Kidney capillary endothelial cell (primary cell): ENCODE measurements at regions not wholly inside any gene's neighbourhood (a gene's known extent, or its start where the extent isn't known, plus 50 kb on each side); places are given as distances from the start of the nearest gene placed in this dataset.
"Not testable (repeated sequence)": the region's sequence is repeated elsewhere in the genome, so short reads cannot be mapped to it uniquely, and the experiment has no call there.

Source experiments
- DNase-seq: peaks from one replicate; pipeline ENCODE4 v3.0.0-alpha.2; 2018; ENCODE audit warnings: low spot score

DNA sequence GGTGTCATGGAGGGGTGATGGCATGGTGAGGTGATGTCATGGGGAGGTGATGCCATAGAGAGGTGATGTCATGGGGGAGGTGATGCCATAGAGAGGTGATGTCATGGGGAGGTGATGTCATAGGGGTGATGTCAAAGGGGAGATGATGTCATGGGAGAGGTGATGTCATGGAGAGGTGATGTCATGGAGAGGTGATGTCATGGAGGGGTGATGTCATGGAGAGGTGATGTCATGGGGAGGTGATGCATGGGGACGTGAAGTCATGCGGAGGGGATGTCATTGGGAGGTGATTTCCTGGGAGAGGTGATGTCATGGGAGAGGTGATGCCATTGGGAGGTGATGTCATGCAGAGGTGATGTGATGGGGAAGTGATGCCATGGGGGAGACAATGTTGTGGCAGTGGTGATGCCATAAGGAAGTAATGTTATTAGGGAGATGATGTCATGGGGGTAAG is 92.1 kb upstream of the C1orf174 start:
- DNase-seq, result peak; percentile 3

GRCh38 chr1:3992746-3993145 is 92.7 kb upstream of the C1orf174 start:
- DNase-seq, result no peak

- DNase-seq, result no peak
Observed at GRCh38 chr1:3993619-3994375, 93.7 kb upstream of the C1orf174 start.

- no peak for DNase-seq
Observed at GRCh38 chr1:3995141-3995780, 95.2 kb upstream of the C1orf174 start.

DNA sequence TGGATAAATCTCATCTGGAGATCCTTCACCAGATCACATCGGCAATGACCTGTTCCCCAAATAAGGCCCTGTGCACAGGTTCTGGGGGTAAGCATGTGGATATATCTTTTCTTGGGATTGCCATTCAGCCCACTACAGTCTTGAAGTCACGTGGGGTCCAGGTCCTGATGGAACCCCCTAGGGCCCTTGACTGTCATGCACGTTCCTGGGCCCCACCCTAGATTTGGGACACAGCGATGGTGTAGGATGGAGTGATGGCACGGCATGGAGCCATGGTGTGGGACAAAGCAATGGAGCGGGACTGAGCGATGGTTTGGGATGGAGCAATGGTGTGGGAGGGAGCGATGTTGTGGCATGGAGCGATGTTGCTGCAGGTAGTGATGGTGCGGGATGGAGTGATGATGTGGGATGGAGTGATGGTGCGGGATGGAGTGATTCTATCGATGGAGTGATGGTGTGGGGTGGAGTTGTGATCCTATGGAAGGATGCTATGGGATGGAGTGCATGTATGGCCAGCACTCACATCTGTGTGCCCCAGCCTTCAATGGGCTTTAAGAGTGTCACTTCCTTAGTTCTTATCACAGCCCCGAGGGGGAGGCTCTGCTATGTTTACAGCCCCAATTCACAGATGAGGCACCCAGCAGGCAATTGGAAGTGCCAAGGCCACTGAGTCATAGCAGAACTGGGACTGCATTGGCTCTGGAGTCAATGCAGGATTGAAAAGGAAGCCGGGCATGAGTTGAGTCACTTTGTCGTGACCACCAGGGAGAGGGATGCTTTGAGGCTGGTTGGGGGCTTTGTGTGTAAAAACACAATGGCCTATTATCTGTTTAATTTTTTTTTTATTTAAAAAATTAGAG is 97.0 kb upstream of the C1orf174 start:
- DNase-seq, result peak; percentile 21

GRCh38 chr1:3998086-3998485 is 98.0 kb upstream of the C1orf174 start:
- no peak for DNase-seq

DNA sequence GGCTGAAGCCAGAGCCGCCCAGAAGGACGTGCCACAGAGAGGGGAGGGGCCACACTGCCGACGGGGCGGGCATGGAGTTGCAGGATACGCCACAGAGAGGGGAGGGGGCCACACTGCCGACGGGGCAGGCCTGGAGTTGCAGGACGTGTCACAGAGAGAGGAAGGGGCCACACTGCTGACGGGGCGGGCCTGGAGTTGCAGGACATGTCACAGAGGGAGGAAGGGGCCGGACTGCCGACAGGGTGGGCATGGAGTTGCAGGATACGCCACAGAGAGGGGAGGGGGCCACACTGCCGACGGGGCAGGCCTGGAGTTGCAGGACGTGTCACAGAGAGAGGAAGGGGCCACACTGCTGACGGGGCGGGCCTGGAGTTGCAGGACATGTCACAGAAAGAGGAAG is 99.4 kb upstream of the C1orf174 start:
- DNase-seq, result not testable (repeated sequence)

- no peak for DNase-seq
Observed at GRCh38 chr1:3999941-4000735, 100.1 kb upstream of the C1orf174 start.

GRCh38 chr1:4000811-4001251 is 100.8 kb upstream of the C1orf174 start:
- no peak for DNase-seq

DNA sequence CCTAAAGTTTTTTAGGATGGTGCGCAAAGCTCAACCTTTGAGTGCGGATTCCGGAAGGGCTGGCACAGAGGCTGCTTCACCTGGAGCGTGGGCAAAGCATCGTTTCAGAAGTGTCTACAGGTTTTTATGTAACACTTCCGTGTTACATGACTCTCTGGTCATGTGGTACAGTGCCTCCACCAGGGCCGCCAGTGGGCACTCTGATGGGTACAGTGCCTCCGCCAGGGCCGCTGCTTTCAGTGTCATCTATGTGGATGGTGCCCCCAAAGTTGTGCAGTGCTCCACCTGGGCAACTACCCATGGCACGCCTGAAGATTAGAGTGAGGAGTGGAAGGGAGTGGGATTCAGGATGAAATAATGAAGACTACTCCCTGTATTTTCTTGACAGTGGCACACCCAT is 101.4 kb upstream of the C1orf174 start:
- DNase-seq, result no peak

DNA sequence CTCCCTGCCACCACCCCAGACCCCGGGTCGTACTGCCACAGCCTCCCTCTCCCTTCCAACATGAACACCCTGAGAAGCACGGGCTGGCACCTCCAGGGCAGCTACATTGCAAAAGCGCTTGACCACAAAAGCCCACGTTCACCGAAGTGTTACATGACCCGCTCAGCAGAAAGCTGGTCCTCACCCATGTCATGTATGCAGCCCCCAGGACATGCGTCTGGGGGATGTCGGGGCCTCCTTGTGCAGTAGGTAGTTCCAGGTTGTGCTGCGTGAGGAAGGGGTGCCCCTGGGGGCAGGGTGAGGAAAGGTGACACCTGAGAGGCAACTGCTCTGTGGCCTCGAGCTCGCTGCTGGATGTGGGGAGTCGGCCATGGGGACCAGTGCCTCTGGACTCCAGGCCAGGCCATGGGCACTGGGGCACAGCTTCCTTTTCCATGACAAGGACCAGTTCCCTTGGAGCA is 102.0 kb upstream of the C1orf174 start:
- no peak for DNase-seq

- DNase-seq, result no peak
Observed at GRCh38 chr1:4002741-4003140, 102.7 kb upstream of the C1orf174 start.

DNA sequence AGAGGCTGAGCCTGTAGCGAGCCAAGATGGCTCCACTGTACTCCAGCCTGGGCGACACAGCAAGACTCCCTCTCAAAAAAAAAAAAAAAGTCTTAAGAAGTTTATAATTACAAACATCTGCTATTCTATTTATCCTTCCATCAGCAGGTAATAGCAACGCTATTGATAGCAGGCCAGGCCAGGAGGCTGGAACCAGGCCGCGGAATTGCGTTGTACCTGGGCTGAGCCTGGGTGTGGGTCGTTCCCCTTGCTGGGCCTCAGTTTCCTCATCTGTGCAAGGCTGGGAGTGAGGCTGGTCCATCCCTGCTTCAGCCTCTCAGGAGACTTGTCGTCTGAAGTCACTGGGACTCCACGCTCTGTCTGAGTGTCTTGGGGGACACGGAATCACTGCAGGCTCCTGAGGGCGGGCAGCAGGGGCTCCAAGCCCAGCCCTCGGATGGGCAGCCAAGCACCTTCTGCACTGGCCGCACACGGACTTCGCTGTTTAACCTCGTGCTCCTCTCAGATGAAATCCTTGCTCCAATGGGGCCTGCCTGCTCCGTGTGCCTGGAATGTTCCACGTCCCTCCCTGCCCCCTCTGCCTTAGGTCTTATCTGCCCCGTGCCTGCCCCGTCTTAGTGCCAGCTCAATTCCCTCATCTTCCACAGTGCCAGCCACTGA is 103.9 kb upstream of the C1orf174 start:
- no peak for DNase-seq

DNA sequence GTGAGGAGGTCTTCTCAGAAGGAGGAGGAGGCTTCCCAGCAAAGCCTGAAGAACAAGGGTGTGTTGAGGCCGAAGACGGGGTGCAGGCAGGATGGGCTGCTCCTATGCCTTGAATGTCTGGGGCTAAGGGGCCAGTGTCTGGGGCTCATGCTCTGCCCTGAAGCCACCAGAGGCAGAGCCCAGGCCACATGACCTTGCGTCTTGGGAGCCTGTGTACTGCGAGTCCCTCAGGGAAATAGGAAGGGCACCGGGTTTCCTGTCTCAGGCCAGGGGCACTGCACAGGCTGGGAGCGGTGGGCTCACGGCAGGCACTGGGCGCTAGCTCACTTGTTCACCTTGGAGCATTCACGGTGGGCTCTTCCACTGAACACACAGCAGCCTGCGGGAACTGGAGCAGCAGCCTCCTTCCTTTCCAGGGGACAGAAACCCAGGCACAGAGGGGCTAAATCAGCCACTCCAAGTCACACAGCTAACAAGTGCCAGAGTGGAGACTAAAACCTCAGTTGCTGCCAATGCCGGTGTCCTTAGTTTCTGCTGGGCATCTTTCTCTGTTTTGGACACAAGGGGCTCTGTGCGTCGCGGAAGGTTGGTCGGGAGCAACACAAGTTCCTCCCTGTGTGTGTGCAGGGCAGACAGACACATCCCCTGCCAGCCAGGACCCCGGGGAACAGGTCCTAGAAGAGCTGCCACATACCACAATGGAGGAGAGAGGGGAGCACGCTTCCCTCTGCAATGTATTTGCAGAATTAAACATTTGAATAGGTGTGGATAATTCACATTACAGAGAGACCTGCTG is 104.8 kb upstream of the C1orf174 start:
- DNase-seq, result no peak

DNA sequence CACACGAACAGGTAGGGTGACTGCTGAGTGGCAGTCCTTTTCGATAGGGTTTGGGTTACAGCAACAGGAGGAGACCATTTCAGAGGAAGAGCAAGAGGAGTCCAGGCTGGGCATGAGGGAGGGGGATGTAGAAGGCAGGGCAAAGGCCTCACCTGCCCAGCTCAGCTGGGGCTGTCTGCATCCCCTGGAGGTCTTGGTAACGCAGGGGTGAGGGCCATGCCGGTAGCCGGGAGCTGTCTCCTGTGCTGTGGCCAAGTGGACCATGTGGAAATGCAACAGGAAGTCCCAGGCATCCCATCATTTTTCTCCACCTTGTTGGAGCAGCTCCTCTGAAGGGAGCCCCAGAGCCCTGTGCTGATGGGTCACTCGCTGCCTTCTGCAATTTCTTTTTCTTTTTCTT is 105.4 kb upstream of the C1orf174 start:
- no peak for DNase-seq

- no peak for DNase-seq
Observed at GRCh38 chr1:4006676-4007374, 106.8 kb upstream of the C1orf174 start.

DNA sequence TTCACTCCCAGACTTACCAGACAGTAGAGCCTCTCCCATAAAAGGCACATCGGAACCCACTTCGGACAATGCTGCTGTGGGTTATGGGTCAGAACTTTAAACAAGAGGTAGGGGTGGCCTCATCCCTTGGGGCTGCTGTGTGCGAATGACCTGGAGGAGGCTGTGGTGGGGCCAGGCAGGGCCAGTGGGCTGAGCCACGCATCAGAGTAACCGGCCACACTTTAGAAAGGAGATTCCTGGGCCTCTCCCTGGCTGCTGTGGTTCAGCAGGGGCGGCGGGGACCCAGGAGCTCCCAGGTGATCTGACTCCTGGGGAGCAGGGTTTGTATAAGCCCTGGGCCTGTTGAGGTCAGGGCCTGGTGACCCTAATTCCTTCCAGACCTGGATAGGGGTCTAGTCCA is 110.2 kb upstream of the C1orf174 start:
- no peak for DNase-seq

DNA sequence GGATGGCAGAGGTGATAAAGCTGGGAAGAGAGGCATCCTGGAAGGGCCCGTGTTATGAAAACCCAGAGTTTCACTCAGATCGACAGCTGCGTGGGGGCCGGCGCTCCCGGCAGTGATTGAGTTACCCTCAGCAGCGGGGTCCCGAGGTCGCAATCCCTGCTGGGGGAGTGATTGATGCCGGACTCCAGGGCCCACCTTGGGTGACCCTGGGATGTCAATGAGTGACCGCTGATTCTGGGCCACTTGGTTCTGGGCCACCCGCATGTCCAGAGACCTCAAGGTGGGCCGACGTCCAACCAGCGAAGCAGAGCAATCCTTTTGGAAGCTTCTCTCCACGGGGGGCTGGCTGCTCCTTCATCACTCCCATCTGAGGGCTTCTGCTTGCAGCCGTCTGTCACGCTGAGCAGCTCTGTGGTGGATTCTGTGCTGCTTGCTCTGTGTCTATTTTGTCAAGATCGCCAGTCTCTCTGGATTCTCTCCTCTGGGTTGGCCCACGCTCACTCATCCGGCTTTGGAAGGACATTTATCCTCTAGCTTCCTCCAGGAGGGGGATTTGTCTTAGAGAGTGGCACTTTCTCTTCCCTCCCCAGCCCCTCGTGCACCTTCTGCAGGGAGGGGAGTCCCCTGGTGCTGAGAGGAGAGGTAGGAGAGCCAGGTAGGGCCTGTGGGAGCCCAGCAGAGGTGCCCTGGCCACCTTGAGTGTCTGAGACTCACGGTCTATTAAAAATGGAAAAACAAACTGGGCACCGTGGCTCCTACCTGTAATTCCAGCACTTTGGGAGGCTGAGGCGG is 110.9 kb upstream of the C1orf174 start:
- no peak for DNase-seq
